ENCODE measurements at regions not wholly inside any gene's neighbourhood (a gene's known extent, or its start where the extent isn't known, plus 50 kb on each side); places are given as distances from the start of the nearest gene placed in this dataset.

GRCh38 chr5:42912184-42912798, 100.6 kb upstream of the SELENOP start:
- Histone ChIP-seq H3F3A (ENCODE audit: low read length, unreplicated experiment) (no peaks in the 10 kb centered on the region), H2AFZ (ENCODE audit: low read length) (peak overlapping the region; percentile 22; the same call in 1 of the 2 replicates), H3K4me3 (ENCODE audit: low read length) (peak overlapping the region; percentile 13; the same call in 1 of the 2 replicates), H3K4me1 (ENCODE audit: insufficient read depth, low read length) (peaks cover 5% of the 10 kb centered on the region; the same call in 1 of the 2 replicates), H3K4me2 (ENCODE audit: low read length) (peak overlapping the region; percentile 52), H3K27ac (ENCODE audit: low read length) (no peak overlapping the region), H3K36me3 (ENCODE audit: low read depth, low read length) (no peaks in the 10 kb centered on the region), H4K20me1 (ENCODE audit: low read length) (no peaks in the 10 kb centered on the region), H3K9ac (ENCODE audit: low read length) (no peak overlapping the region), H3K27me3 (ENCODE audit: low read length) (no peaks in the 10 kb centered on the region), H3K9me3 (ENCODE audit: low read length) (no peaks in the 10 kb centered on the region), H3K9me2 (replicated peaks; ENCODE audit: low read length) (no peaks in the 10 kb centered on the region), H3K79me2 (ENCODE audit: low read length) (no peaks in the 10 kb centered on the region)
- intact Hi-C loops (cut with micrococcal nuclease) = loop anchor here (1.0 to 2.0 kb wide), 8 partner anchors 33 to 477 kb away; partner anchors contain the start of gene ANXA2R
- DNase-seq (peak; percentile 88), ATAC-seq (peak; percentile 69)
- ChIA-PET CTCF (interaction anchor here (0.5 to 1.5 kb wide), 12 partner anchors 37 to 1556 kb away, joined by 3 to 15 read pairs (median 6); no protein-coding TSS in a partner anchor), POLR2A (ENCODE audit: unreplicated experiment) (interaction anchor here (0.5 to 0.6 kb wide), 4 partner anchors 26 to 602 kb away, joined by 3 to 6 read pairs (median 3); partner anchors contain the start of gene C5orf34)
- BruUV-seq (replicated peaks) = no TSS peak
- TF ChIP-seq EZH2phosphoT487 (IDR thresholded peaks at IDR 0.05; ENCODE audit: borderline replicate concordance, low read length) (no peak), CTCF (conservative IDR thresholded peaks at IDR 0.05; ENCODE audit: low read depth, low read length) (peak; percentile 95), EZH2 (IDR thresholded peaks at IDR 0.05; ENCODE audit: low read length, unreplicated experiment) (no peak)

GRCh38 chr5:42908509-42909488, 97.1 kb upstream of the SELENOP start:
- no peaks in the 10 kb centered on the region for H3K79me2 ChIP-seq (ENCODE audit: low read length)
- no TSS peak for BruUV-seq (replicated peaks)
- ChIA-PET POLR2A (ENCODE audit: unreplicated experiment) (interaction anchor here (0.6 to 1.1 kb wide), 3 partner anchors 99 to 132 kb away, joined by 3 to 6 read pairs (median 4); no protein-coding TSS in a partner anchor), CTCF (interaction anchor here (0.5 to 1.4 kb wide), 10 partner anchors 19 to 156 kb away, joined by 3 to 11 read pairs (median 5); no protein-coding TSS in a partner anchor)
- H3K9me2 ChIP-seq (replicated peaks; ENCODE audit: low read length) = no peaks in the 10 kb centered on the region
- H3K4me1 ChIP-seq (ENCODE audit: insufficient read depth, low read length) = peaks cover 5% of the 10 kb centered on the region; the same call in 1 of the 2 replicates
- H3K9ac ChIP-seq (ENCODE audit: low read length) = no peak overlapping the region
- peak overlapping the region; percentile 91 for H2AFZ ChIP-seq (ENCODE audit: low read length)
- H3K27ac ChIP-seq (ENCODE audit: low read length) = no peak overlapping the region
- H4K20me1 ChIP-seq (ENCODE audit: low read length) = no peaks in the 10 kb centered on the region
- no peaks in the 10 kb centered on the region for H3K36me3 ChIP-seq (ENCODE audit: low read depth, low read length)
- TF ChIP-seq CTCF (conservative IDR thresholded peaks at IDR 0.05; ENCODE audit: low read depth, low read length) (peak; percentile 77), EZH2 (IDR thresholded peaks at IDR 0.05; ENCODE audit: low read length, unreplicated experiment) (no peak), EZH2phosphoT487 (IDR thresholded peaks at IDR 0.05; ENCODE audit: borderline replicate concordance, low read length) (no peak)
- no peaks in the 10 kb centered on the region for H3K27me3 ChIP-seq (ENCODE audit: low read length)
- ATAC-seq (peak; percentile 83), DNase-seq (peak; percentile 96)
- peak overlapping the region; percentile 67 for H3K4me3 ChIP-seq (ENCODE audit: low read length)
- no peaks in the 10 kb centered on the region for H3F3A ChIP-seq (ENCODE audit: low read length, unreplicated experiment)
- H3K4me2 ChIP-seq (ENCODE audit: low read length) = peak overlapping the region; percentile 86
- intact Hi-C loops (cut with micrococcal nuclease) = no loop called here
- H3K9me3 ChIP-seq (ENCODE audit: low read length) = no peaks in the 10 kb centered on the region

All from PC-3 (cell line).